ENCODE measurements at regions not wholly inside any gene's neighbourhood (a gene's known extent, or its start where the extent isn't known, plus 50 kb on each side); places are given as distances from the start of the nearest gene placed in this dataset.

DNA sequence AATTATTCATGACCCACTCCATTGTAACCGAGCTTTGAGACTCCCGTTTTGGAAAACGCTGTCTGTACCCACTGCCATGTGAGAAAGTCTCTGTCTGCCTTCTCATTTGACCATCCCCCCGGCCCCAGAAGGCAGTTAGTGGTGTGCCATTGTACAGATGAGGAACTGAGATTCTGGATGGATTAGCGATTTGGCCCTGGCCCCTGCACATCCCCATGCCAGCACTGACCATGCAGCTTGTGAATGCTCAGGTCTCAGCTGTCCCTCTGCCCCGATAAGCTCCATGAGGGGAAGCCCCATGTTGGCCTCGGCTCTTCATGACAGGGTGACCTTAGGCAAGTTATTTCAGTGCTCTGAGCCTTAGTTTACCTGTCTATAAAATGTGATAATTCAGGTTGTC, 153.0 kb upstream of the SMAD3 start:
- Mint-ChIP-seq H3K4me3 (ENCODE audit: low read depth) (no peak overlapping the region), H3K4me1 (ENCODE audit: low read depth) (no peaks in the 10 kb centered on the region), H3K9me3 (ENCODE audit: low read depth) (peaks cover 8% of the 10 kb centered on the region), H3K27me3 (peaks cover 2% of the 10 kb centered on the region), H3K36me3 (ENCODE audit: insufficient read depth) (peaks cover 2% of the 10 kb centered on the region), H3K27ac (no peak overlapping the region)
- TF ChIP-seq, protein P1, sequence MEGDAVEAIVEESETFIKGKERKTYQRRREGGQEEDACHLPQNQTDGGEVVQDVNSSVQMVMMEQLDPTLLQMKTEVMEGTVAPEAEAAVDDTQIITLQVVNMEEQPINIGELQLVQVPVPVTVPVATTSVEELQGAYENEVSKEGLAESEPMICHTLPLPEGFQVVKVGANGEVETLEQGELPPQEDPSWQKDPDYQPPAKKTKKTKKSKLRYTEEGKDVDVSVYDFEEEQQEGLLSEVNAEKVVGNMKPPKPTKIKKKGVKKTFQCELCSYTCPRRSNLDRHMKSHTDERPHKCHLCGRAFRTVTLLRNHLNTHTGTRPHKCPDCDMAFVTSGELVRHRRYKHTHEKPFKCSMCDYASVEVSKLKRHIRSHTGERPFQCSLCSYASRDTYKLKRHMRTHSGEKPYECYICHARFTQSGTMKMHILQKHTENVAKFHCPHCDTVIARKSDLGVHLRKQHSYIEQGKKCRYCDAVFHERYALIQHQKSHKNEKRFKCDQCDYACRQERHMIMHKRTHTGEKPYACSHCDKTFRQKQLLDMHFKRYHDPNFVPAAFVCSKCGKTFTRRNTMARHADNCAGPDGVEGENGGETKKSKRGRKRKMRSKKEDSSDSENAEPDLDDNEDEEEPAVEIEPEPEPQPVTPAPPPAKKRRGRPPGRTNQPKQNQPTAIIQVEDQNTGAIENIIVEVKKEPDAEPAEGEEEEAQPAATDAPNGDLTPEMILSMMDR (IDR thresholded peaks at IDR 0.05; ENCODE audit: unreplicated experiment), result no peak
- no peak for DNase-seq (ENCODE audit: low spot score, unreplicated experiment)

DNA sequence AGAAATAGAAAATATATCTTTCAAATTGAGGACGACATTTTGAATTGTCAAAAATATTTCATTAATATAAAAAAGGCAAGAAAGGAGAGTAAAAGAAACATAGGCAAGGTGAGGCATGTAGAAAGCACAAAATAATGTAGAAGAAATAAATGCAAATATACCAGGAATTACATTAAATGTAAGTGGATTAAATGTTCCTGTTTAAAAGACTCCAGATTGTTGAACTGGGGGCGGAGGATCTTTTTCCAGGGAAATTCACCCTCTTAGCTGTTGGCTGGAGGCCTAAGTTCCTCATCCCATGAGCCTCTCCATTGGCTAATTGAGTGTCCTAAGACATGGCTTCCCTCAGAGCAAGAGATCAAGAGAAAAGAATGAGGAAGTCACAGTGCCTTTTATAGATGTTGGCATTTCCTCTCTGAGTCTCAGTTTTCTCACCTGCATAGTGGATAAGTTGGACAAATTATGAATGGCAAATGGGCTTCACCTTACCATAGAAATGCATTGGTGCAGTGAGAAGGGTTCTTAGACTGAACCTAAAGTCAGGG, 147.4 kb upstream of the SMAD3 start:
- DNase-seq (ENCODE audit: low spot score, unreplicated experiment), result no peak
- Mint-ChIP-seq H3K36me3 (ENCODE audit: insufficient read depth) (peaks cover 2% of the 10 kb centered on the region), H3K9me3 (ENCODE audit: low read depth) (peaks cover 10% of the 10 kb centered on the region), H3K4me3 (ENCODE audit: low read depth) (no peak overlapping the region), H3K27ac (no peak overlapping the region), H3K27me3 (peaks cover 13% of the 10 kb centered on the region), H3K4me1 (ENCODE audit: low read depth) (no peaks in the 10 kb centered on the region)
- TF ChIP-seq, protein P1 (IDR thresholded peaks at IDR 0.05; ENCODE audit: unreplicated experiment), result no peak

- Mint-ChIP-seq H3K36me3 (ENCODE audit: insufficient read depth) (peaks cover 2% of the 10 kb centered on the region), H3K9me3 (ENCODE audit: low read depth) (peaks cover 10% of the 10 kb centered on the region), H3K27ac (no peak overlapping the region), H3K4me1 (ENCODE audit: low read depth) (no peaks in the 10 kb centered on the region), H3K27me3 (peaks cover 19% of the 10 kb centered on the region), H3K4me3 (ENCODE audit: low read depth) (no peak overlapping the region)
- DNase-seq (ENCODE audit: low spot score, unreplicated experiment), result no peak
- TF ChIP-seq, protein P1 (IDR thresholded peaks at IDR 0.05; ENCODE audit: unreplicated experiment), result no peak
Measured at GRCh38 chr15:66919421-66919820, 146.0 kb upstream of the SMAD3 start.

GRCh38 chr15:66921319-66921915, 144.0 kb upstream of the SMAD3 start:
- peaks cover 2% of the 10 kb centered on the region for H3K36me3 Mint-ChIP-seq (ENCODE audit: insufficient read depth)
- H3K9me3 Mint-ChIP-seq (ENCODE audit: low read depth), result peaks cover 10% of the 10 kb centered on the region
- TF ChIP-seq, protein P1 (IDR thresholded peaks at IDR 0.05; ENCODE audit: unreplicated experiment), result no peak
- H3K27ac Mint-ChIP-seq, result no peak overlapping the region
- peaks cover 19% of the 10 kb centered on the region for H3K27me3 Mint-ChIP-seq
- H3K4me1 Mint-ChIP-seq (ENCODE audit: low read depth), result no peaks in the 10 kb centered on the region
- no peak overlapping the region for H3K4me3 Mint-ChIP-seq (ENCODE audit: low read depth)
- no peak for DNase-seq (ENCODE audit: low spot score, unreplicated experiment)

- Mint-ChIP-seq H3K9me3 (ENCODE audit: low read depth) (peaks cover under 1% of the 10 kb centered on the region), H3K36me3 (ENCODE audit: insufficient read depth) (no peaks in the 10 kb centered on the region), H3K27ac (no peak overlapping the region), H3K27me3 (peaks cover 19% of the 10 kb centered on the region), H3K4me1 (ENCODE audit: low read depth) (no peaks in the 10 kb centered on the region), H3K4me3 (ENCODE audit: low read depth) (no peak overlapping the region)
- TF ChIP-seq, protein P1 (IDR thresholded peaks at IDR 0.05; ENCODE audit: unreplicated experiment), result no peak
- no peak for DNase-seq (ENCODE audit: low spot score, unreplicated experiment)
Measured at GRCh38 chr15:66922608-66923007, 142.8 kb upstream of the SMAD3 start.

All from progenitor cell of endocrine pancreas (in vitro differentiated cells).